H9 (cell line): ENCODE measurements at regions not wholly inside any gene's neighbourhood (a gene's known extent, or its start where the extent isn't known, plus 50 kb on each side); places are given as distances from the start of the nearest gene placed in this dataset.

ENCODE experiments used
- DNase-seq: peaks from one replicate; pipeline ENCODE4 v3.0.0-alpha.2; 2017
- H2AFZ ChIP-seq: one replicate; pipeline ENCODE4 v1.6.1; 2013; ENCODE audit warnings: mild to moderate bottlenecking, low read length, control low read depth, moderate library complexity
- H2AK5ac ChIP-seq: 2 replicates; pipeline ENCODE4 v1.6.1; 2013; ENCODE audit warnings: low read length, control low read depth, mixed read lengths; ENCODE audit not compliant: insufficient read length
- H2BK120ac ChIP-seq: one replicate; pipeline ENCODE4 v1.6.1; 2013; ENCODE audit warnings: low read depth, mild to moderate bottlenecking, low read length, control low read depth, inconsistent platforms; ENCODE audit not compliant: poor library complexity, severe bottlenecking
- H2BK12ac ChIP-seq: 2 replicates; pipeline ENCODE4 v1.6.1; 2013; ENCODE audit warnings: low read length, control low read depth, mixed read lengths, low read depth; ENCODE audit not compliant: insufficient read length
- H2BK15ac ChIP-seq: 2 replicates; pipeline ENCODE4 v1.6.1; 2013; ENCODE audit warnings: low read depth, low read length, control low read depth
- H2BK20ac ChIP-seq: one replicate; pipeline ENCODE4 v1.6.1; 2013; ENCODE audit warnings: low read depth, mild to moderate bottlenecking, low read length, control low read depth, inconsistent platforms; ENCODE audit not compliant: poor library complexity, severe bottlenecking
- H2BK5ac ChIP-seq: 2 replicates; pipeline ENCODE4 v1.6.1; 2013; ENCODE audit warnings: low read length, control low read depth, mixed read lengths; ENCODE audit not compliant: insufficient read length
- H3K14ac ChIP-seq: 2 replicates; pipeline ENCODE4 v1.6.1; 2013; ENCODE audit warnings: low read length, control low read depth; ENCODE audit not compliant: insufficient read depth
- H3K18ac ChIP-seq: 2 replicates; pipeline ENCODE4 v1.6.1; 2013; ENCODE audit warnings: low read depth, mild to moderate bottlenecking, mixed read lengths, low read length, control low read depth; ENCODE audit not compliant: insufficient read length
- H3K23ac ChIP-seq: 2 replicates; pipeline ENCODE4 v1.6.1; 2013; ENCODE audit warnings: low read length, control low read depth, mixed read lengths, low read depth; ENCODE audit not compliant: insufficient read length
- H3K23me2 ChIP-seq: 2 replicates; pipeline ENCODE4 v1.6.1; 2013; ENCODE audit warnings: low read depth, mild to moderate bottlenecking, mixed read lengths, low read length, control low read depth; ENCODE audit not compliant: insufficient read length, poor library complexity, severe bottlenecking
- H3K27ac ChIP-seq: 2 replicates; pipeline ENCODE4 v1.5.1; 2013; ENCODE audit warnings: low read length, control low read depth, mixed read lengths, low read depth; ENCODE audit not compliant: insufficient read length
- H3K27me3 ChIP-seq: 2 replicates; pipeline ENCODE4 v1.6.1; 2013; ENCODE audit warnings: low read length, control low read depth, inconsistent platforms; ENCODE audit not compliant: insufficient read depth
- H3K4ac ChIP-seq: 2 replicates; pipeline ENCODE4 v1.6.1; 2013; ENCODE audit warnings: low read depth, mild to moderate bottlenecking, control low read depth, inconsistent platforms, low read length, moderate library complexity
- H3K4me1 ChIP-seq: 2 replicates; pipeline ENCODE4 v1.6.1; 2013; ENCODE audit warnings: low read length, control low read depth, inconsistent platforms; ENCODE audit not compliant: insufficient read depth
- H3K4me2 ChIP-seq: 2 replicates; pipeline ENCODE4 v1.6.1; 2013; ENCODE audit warnings: low read length, control low read depth, mixed read lengths; ENCODE audit not compliant: insufficient read length, insufficient read depth
- H3K56ac ChIP-seq: 2 replicates; pipeline ENCODE4 v1.6.1; 2013; ENCODE audit warnings: low read depth, mild to moderate bottlenecking, mixed read lengths, low read length, control low read depth; ENCODE audit not compliant: insufficient read length
- H3K79me1 ChIP-seq: 2 replicates; pipeline ENCODE4 v1.6.1; 2013; ENCODE audit warnings: low read depth, mild to moderate bottlenecking, moderate library complexity, low read length, control low read depth, inconsistent platforms; ENCODE audit not compliant: insufficient read depth, poor library complexity, severe bottlenecking
- H3K79me2 ChIP-seq: 2 replicates; pipeline ENCODE4 v1.6.1; 2013; ENCODE audit warnings: low read length, control low read depth, inconsistent platforms; ENCODE audit not compliant: insufficient read depth
- H3K9ac ChIP-seq: 2 replicates; pipeline ENCODE4 v1.6.1; 2013; ENCODE audit warnings: low read length, control low read depth, mixed read lengths; ENCODE audit not compliant: insufficient read length; ENCODE audit errors: extremely low read depth
- H3K9me3 ChIP-seq: one replicate; pipeline ENCODE4 v1.6.1; 2013; ENCODE audit warnings: low read depth, low read length, inconsistent platforms; ENCODE audit not compliant: control insufficient read depth
- H3T11ph ChIP-seq: one replicate; pipeline ENCODE4 v1.6.1; 2013; ENCODE audit warnings: mild to moderate bottlenecking, low read length, control low read depth, inconsistent platforms
- H4K20me1 ChIP-seq: one replicate; pipeline ENCODE4 v1.6.1; 2013; ENCODE audit not compliant: control insufficient read depth, insufficient read length, insufficient read depth
- H4K5ac ChIP-seq: 2 replicates; pipeline ENCODE4 v1.6.1; 2013; ENCODE audit warnings: low read depth, mild to moderate bottlenecking, mixed read lengths, low read length, control low read depth; ENCODE audit not compliant: insufficient read length
- H4K8ac ChIP-seq: replicated peaks from 2 replicates; pipeline ENCODE4 v1.6.1; 2013; ENCODE audit warnings: low read length, control low read depth, mixed read lengths, low read depth; ENCODE audit not compliant: insufficient read length
- H4K91ac ChIP-seq: 2 replicates; pipeline ENCODE4 v1.6.1; 2013; ENCODE audit warnings: low read depth, mild to moderate bottlenecking, moderate library complexity, mixed read lengths, low read length, control low read depth; ENCODE audit not compliant: insufficient read length
- H3K27ac Mint-ChIP-seq, 3 experiments: 2 replicates in 2 of 3; 3 replicates in 1 of 3; pipeline ENCODE4 v1.8.0; 2020 to 2021; ENCODE audit warnings: mixed read lengths in 3 of 3, mild to moderate bottlenecking in 1 of 3, moderate library complexity in 1 of 3
- H3K27me3 Mint-ChIP-seq: 2 replicates; pipeline ENCODE4 v1.8.0; 2021; ENCODE audit warnings: low read depth, mild to moderate bottlenecking, moderate library complexity, mixed read lengths
- H3K36me3 Mint-ChIP-seq, 3 experiments: 2 replicates in 2 of 3; 3 replicates in 1 of 3; pipeline ENCODE4 v1.8.0; 2020 to 2021; ENCODE audit warnings: low read depth in 3 of 3, mixed read lengths in 3 of 3; ENCODE audit not compliant: insufficient read depth in 1 of 3
- H3K4me1 Mint-ChIP-seq, 2 experiments: 2 replicates each; pipeline ENCODE4 v1.8.0; 2020; ENCODE audit warnings: mixed read lengths in 2 of 2
- H3K4me3 Mint-ChIP-seq, 2 experiments: 2 replicates in 1 of 2; 3 replicates in 1 of 2; pipeline ENCODE4 v1.8.0; 2020 to 2021; ENCODE audit warnings: mild to moderate bottlenecking in 2 of 2, mixed read lengths in 2 of 2, moderate library complexity in 1 of 2
- H3K9me3 Mint-ChIP-seq, 2 experiments: 2 replicates in 1 of 2; 3 replicates in 1 of 2; pipeline ENCODE4 v1.8.0; 2020; ENCODE audit warnings: mild to moderate bottlenecking in 2 of 2, mixed read lengths in 2 of 2, moderate library complexity in 1 of 2
- WGBS: extraction: QIAGEN DNeasy Blood & Tissue Kit; methylation state at CpG from one replicate; pipeline ENCODE4 v1.1.7; 2013; ENCODE audit warnings: missing lambda C conversion rate, low lambda C conversion rate, mixed read lengths; ENCODE audit not compliant: insufficient read length; ENCODE audit errors: extremely low coverage; 5-methylcytosine and 5-hydroxymethylcytosine counted together
- TF ChIP-seq, protein P1 (sequence below): fragments of 200-600 bp; sonication (generic); conservative IDR thresholded peaks from 3 replicates; pipeline ENCODE4 v1.8.0; 2021; ENCODE audit warnings: antibody characterized with exemption, mild to moderate bottlenecking

- Histone ChIP-seq H4K5ac (no peak overlapping the region), H3K23me2 (no peaks in the 10 kb centered on the region), H3K9me3 (no peaks in the 10 kb centered on the region), H3K14ac (no peak overlapping the region), H3K4me2 (no peak overlapping the region), H2BK120ac (no peak overlapping the region), H2AFZ (no peak overlapping the region), H4K91ac (no peak overlapping the region), H4K20me1 (no peaks in the 10 kb centered on the region), H3K79me1 (no peaks in the 10 kb centered on the region), H3K4ac (no peak overlapping the region), H2AK5ac (no peak overlapping the region), H3K56ac (no peak overlapping the region), H2BK15ac (no peak overlapping the region), H3K23ac (no peak overlapping the region), H4K8ac (no peak overlapping the region), H2BK20ac (no peak overlapping the region), H3K18ac (no peak overlapping the region), H3K27ac (no peak overlapping the region), H2BK5ac (no peak overlapping the region), H3K4me1 (no peaks in the 10 kb centered on the region), H2BK12ac (no peak overlapping the region), H3K9ac (no peak overlapping the region), H3K79me2 (no peaks in the 10 kb centered on the region), H3K27me3 (no peaks in the 10 kb centered on the region), H3T11ph (no peak overlapping the region)
- no peak for DNase-seq
- H3K4me1 Mint-ChIP-seq: no peaks in the 10 kb centered on the region
- TF ChIP-seq, protein P1, sequence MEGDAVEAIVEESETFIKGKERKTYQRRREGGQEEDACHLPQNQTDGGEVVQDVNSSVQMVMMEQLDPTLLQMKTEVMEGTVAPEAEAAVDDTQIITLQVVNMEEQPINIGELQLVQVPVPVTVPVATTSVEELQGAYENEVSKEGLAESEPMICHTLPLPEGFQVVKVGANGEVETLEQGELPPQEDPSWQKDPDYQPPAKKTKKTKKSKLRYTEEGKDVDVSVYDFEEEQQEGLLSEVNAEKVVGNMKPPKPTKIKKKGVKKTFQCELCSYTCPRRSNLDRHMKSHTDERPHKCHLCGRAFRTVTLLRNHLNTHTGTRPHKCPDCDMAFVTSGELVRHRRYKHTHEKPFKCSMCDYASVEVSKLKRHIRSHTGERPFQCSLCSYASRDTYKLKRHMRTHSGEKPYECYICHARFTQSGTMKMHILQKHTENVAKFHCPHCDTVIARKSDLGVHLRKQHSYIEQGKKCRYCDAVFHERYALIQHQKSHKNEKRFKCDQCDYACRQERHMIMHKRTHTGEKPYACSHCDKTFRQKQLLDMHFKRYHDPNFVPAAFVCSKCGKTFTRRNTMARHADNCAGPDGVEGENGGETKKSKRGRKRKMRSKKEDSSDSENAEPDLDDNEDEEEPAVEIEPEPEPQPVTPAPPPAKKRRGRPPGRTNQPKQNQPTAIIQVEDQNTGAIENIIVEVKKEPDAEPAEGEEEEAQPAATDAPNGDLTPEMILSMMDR: no peak
- H3K27me3 Mint-ChIP-seq: no peaks in the 10 kb centered on the region; the same call in 1 of the 2 replicates
- no peak overlapping the region for H3K27ac Mint-ChIP-seq
- WGBS: no CpG with 5 or more reads among the region's 1 CpG
- H3K4me3 Mint-ChIP-seq: no peak overlapping the region
- H3K36me3 Mint-ChIP-seq: no peaks in the 10 kb centered on the region
- H3K9me3 Mint-ChIP-seq: no peaks in the 10 kb centered on the region; a peak in 1 of 5 replicates
Observed at GRCh38 chr6:63097222-63097621, 114.0 kb upstream of the FKBP1C start.
